SK-N-SH treated with all-trans-retinoic acid at 6 μM for 48 hours (cell line): ENCODE measurements at regions not wholly inside any gene's neighbourhood (a gene's known extent, or its start where the extent isn't known, plus 50 kb on each side); places are given as distances from the start of the nearest gene placed in this dataset.

Experiments used
- GLIS3 ChIP-seq: fragments of 250-450 bp; sonication (Bioruptor Pico); IDR thresholded peaks from 2 replicates; pipeline ENCODE4 v1.5.0; 2020; ENCODE audit warnings: mild to moderate bottlenecking, moderate library complexity
- PATZ1 ChIP-seq: fragments of 250-450 bp; sonication (Bioruptor Pico); IDR thresholded peaks from 2 replicates; pipeline ENCODE4 v1.8.0; 2020; ENCODE audit warnings: mild to moderate bottlenecking, moderate library complexity, borderline replicate concordance
- PPARA ChIP-seq: fragments of 250-450 bp; sonication (Bioruptor Pico); IDR thresholded peaks from 2 replicates; pipeline ENCODE4 v1.5.0; 2020; ENCODE audit warnings: mild to moderate bottlenecking, borderline replicate concordance
- RARB ChIP-seq: fragments of 250-450 bp; sonication (Bioruptor Pico); IDR thresholded peaks from 2 replicates; pipeline ENCODE4 v1.8.0; 2021; ENCODE audit warnings: mild to moderate bottlenecking, moderate library complexity
- ZC3H10 ChIP-seq: fragments of 250-450 bp; sonication (Bioruptor Pico); IDR thresholded peaks from 2 replicates; pipeline ENCODE4 v1.5.1; 2021; ENCODE audit warnings: mild to moderate bottlenecking, moderate library complexity

- TF ChIP-seq PATZ1 (CRISPR knock-in tag) (no peak), PPARA (CRISPR knock-in tag) (no peak), RARB (no peak), GLIS3 (CRISPR knock-in tag) (no peak), ZC3H10 (CRISPR knock-in tag) (no peak)
Observed at GRCh38 chr12:46554460-46554859, 181.9 kb upstream of the SLC38A2 start.
